Effector memory CD4-positive, alpha-beta T cell (primary cell): ENCODE measurements at regions not wholly inside any gene's neighbourhood (a gene's known extent, or its start where the extent isn't known, plus 50 kb on each side); places are given as distances from the start of the nearest gene placed in this dataset.

ENCODE experiments used
- DNase-seq, 3 donors: peaks; one replicate each; pipeline ENCODE4 v3.0.0-alpha.2; 2020
- H3K27ac ChIP-seq: 2 replicates; pipeline ENCODE4 v1.7.0; 2013; ENCODE audit warnings: mild to moderate bottlenecking, low read length, moderate library complexity; ENCODE audit not compliant: insufficient read depth, poor library complexity, severe bottlenecking
- H3K27me3 ChIP-seq: replicated peaks from 2 replicates; pipeline ENCODE4 v1.7.0; 2013; ENCODE audit warnings: mild to moderate bottlenecking, low read length; ENCODE audit not compliant: insufficient read depth, control insufficient read depth, poor library complexity, severe bottlenecking
- H3K36me3 ChIP-seq: 2 replicates; pipeline ENCODE4 v1.7.0; 2013; ENCODE audit warnings: mild to moderate bottlenecking, low read length, moderate library complexity; ENCODE audit not compliant: control insufficient read depth, insufficient read depth
- H3K4me1 ChIP-seq: 2 replicates; pipeline ENCODE4 v1.7.0; 2013; ENCODE audit warnings: low read length, mild to moderate bottlenecking; ENCODE audit not compliant: control insufficient read depth, insufficient read depth, poor library complexity, severe bottlenecking
- H3K4me3 ChIP-seq: 2 replicates; pipeline ENCODE4 v1.7.0; 2013; ENCODE audit warnings: low read length, low read depth, mild to moderate bottlenecking; ENCODE audit not compliant: insufficient read depth, poor library complexity, severe bottlenecking
- H3K9me3 ChIP-seq: 2 replicates; pipeline ENCODE4 v1.7.0; 2013; ENCODE audit warnings: mild to moderate bottlenecking, low read length, moderate library complexity; ENCODE audit not compliant: control insufficient read depth

DNA sequence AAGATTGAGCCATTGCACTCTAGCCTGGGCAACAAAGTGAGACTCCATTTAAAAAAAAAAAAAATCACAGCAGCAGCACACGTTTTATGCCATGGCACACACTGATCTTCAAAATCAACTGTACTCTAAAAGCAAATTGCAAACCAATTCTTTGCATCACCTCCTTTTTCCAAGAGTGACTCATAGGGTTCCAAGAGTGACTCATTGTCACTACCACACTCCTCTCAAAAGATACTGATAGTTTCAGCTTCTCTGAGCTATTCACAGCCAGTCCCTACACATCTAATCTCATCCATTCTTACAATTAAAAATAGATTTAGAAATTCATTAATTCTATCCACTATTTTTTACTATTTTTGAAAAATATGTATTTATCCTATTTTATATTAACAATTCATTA, 1494.9 kb upstream of the AGA start:
- Histone ChIP-seq H3K9me3 (no peaks in the 10 kb centered on the region), H3K4me3 (no peak overlapping the region), H3K27me3 (no peaks in the 10 kb centered on the region), H3K27ac (no peak overlapping the region), H3K36me3 (no peaks in the 10 kb centered on the region), H3K4me1 (no peaks in the 10 kb centered on the region)
- DNase-seq, result no peak

DNA sequence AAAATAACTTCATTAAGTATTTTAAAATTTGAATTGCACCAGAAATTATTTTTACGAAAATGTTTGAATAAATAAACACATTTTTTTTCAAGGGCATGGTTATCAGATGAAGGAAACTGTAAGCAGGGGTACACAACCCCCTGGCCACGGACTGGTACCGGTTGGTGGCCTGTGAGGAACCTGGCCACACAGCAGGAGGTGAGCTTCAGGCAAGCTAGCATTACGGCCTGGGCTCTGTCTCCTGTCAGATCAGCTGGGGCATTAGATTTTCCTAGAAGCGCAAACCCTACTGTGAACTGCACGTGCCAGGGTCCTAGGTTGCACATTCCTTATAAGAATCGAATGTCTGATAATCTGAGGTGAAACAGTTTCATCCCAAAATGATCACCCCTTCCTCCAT, 1499.7 kb upstream of the AGA start:
- Histone ChIP-seq H3K27me3 (no peaks in the 10 kb centered on the region), H3K27ac (no peak overlapping the region), H3K9me3 (no peaks in the 10 kb centered on the region), H3K4me1 (no peaks in the 10 kb centered on the region), H3K36me3 (no peaks in the 10 kb centered on the region), H3K4me3 (no peak overlapping the region)
- no peak for DNase-seq

GRCh38 chr4:178953447-178954120, 1511.3 kb upstream of the AGA start:
- H3K27ac ChIP-seq, result no peak overlapping the region
- DNase-seq, result no peak
- H3K4me3 ChIP-seq, result no peak overlapping the region
- peaks cover 4% of the 10 kb centered on the region for H3K9me3 ChIP-seq
- H3K36me3 ChIP-seq, result no peaks in the 10 kb centered on the region
- no peaks in the 10 kb centered on the region for H3K4me1 ChIP-seq
- H3K27me3 ChIP-seq, result no peaks in the 10 kb centered on the region

DNA sequence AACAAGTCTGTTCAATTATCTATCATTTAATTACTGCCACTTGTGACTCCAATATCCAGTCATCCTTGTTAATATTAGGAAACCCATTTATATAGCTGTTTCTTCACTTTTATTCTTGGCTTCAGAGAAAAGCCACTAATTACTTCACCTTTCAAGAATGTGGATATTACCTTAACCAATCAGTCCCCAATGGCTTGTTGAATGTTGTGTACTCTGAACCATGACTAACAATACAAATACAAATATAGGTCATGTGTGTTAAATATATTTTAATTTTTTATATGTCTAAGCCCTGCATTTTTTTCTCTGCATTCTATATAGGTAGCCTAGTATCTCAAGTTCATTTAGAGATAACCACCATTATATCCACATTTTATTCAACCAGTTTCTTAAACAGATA, 1513.4 kb upstream of the AGA start:
- no peaks in the 10 kb centered on the region for H3K27me3 ChIP-seq
- no peak for DNase-seq
- H3K9me3 ChIP-seq, result peaks cover 4% of the 10 kb centered on the region
- H3K27ac ChIP-seq, result no peak overlapping the region
- no peaks in the 10 kb centered on the region for H3K36me3 ChIP-seq
- no peak overlapping the region for H3K4me3 ChIP-seq
- no peaks in the 10 kb centered on the region for H3K4me1 ChIP-seq

DNA sequence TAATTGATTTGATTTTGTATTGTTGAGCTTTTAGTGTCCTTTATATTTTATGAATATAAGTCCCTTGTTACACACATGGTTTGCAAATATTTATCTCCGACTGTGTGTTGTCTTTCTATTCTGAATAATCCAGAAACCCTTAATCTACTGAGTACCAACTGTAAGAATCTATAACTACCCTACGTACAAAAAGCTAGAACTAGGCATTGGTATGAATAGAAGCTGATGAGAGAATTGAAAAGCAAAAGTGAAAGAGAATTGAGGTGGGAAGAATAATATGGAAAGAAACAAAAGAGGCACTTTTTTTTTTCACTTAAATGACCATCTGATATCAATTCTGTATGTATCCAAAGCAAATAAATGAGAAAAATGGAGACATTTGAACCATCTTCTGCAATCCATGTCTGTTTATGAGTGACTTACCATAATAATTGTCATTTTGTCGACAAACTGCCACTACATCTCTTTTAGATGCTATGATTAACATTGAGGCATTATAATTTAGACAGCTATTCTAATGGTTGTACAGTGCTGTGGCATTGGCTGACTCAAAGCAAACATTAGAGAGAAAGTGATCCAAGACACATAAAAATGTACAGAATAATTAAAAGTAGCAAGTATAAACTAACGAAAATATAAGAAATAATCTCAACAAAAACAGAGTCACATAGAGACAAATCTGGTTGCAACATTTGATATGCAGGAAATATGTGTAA, 1516.6 kb upstream of the AGA start:
- Histone ChIP-seq H3K27ac (no peak overlapping the region), H3K36me3 (no peaks in the 10 kb centered on the region), H3K4me3 (no peak overlapping the region), H3K27me3 (no peaks in the 10 kb centered on the region), H3K9me3 (peaks cover 4% of the 10 kb centered on the region), H3K4me1 (no peaks in the 10 kb centered on the region)
- no peak for DNase-seq

GRCh38 chr4:178963446-178964045, 1521.3 kb upstream of the AGA start:
- no peaks in the 10 kb centered on the region for H3K4me1 ChIP-seq
- DNase-seq, result no peak
- H3K36me3 ChIP-seq, result no peaks in the 10 kb centered on the region
- no peak overlapping the region for H3K27ac ChIP-seq
- H3K9me3 ChIP-seq, result no peaks in the 10 kb centered on the region
- H3K27me3 ChIP-seq, result no peaks in the 10 kb centered on the region
- H3K4me3 ChIP-seq, result no peak overlapping the region

DNA sequence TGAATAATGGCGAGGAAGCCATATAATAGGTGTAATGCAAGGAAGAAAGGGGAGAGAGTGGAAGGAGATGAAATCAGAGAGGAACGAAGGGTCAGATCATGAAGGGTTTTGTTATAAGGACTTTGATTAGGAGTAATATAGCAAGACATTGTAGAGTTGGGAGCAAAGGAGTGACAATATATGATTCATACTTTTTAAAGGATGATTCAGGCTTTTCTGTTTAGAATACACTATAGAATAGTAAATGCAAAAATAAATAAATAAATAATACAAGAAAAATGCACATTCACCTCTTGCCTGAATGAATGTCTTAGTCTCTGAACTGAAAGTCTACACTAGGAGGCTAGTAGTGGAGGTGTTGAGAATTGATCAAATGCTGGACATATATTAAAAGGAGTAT, 1524.4 kb upstream of the AGA start:
- no peaks in the 10 kb centered on the region for H3K27me3 ChIP-seq
- no peak overlapping the region for H3K27ac ChIP-seq
- H3K36me3 ChIP-seq, result no peaks in the 10 kb centered on the region
- H3K4me3 ChIP-seq, result no peak overlapping the region
- no peaks in the 10 kb centered on the region for H3K4me1 ChIP-seq
- H3K9me3 ChIP-seq, result no peaks in the 10 kb centered on the region
- no peak for DNase-seq

DNA sequence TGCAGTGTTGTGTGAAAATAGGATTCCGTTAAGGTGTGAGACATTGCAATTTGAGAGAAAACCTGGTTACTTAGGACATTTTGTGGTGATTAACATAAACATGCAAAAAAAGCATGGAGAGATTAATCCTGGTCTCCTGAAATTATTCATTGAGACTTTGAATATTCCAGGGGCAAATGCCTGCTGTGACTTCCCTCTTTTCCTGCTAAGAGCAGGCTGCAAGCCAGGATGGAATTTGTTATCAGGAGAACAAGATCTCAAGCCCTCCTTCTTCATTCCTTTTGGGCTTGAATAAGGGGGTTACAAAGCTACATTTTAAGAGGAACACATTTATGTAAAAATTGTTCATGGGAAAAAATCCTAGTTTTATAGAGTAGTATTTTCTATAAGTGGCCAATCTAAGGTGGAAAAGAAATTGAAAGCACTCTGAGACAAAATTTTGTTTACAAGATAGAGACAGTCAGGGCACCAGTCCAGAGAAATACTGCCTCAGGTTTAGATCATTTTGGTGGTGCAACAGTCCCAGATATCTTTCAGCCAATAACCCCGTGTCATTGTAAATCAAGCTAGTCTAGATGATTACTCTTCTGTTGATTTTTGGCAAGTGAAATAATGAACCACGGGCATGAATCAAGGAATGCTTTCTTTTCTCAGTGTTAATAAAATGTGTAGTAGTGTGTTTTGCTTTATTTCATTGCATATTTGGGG, 1528.3 kb upstream of the AGA start:
- Histone ChIP-seq H3K36me3 (no peaks in the 10 kb centered on the region), H3K4me3 (no peak overlapping the region), H3K27me3 (no peaks in the 10 kb centered on the region), H3K27ac (no peak overlapping the region), H3K4me1 (no peaks in the 10 kb centered on the region), H3K9me3 (no peaks in the 10 kb centered on the region)
- DNase-seq, result no peak

DNA sequence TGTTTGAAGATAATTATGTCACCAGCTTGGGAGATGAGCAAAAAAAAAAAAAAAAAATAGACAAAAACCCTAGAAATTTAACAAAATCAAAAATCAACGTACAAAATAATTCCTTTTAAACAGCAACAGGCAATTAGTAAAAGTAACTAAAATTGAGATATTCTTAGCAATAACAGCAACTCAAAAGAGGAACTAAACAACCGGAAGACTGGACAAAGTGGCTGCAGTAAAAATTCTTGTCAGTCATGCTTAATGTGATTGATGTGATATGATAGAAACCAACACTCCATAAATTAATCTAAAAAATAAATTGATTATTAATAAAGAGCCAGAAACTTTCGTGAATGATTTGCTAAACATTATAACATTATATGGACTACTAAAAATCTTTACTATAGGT, 1534.6 kb upstream of the AGA start:
- no peaks in the 10 kb centered on the region for H3K36me3 ChIP-seq
- no peak overlapping the region for H3K4me3 ChIP-seq
- H3K27me3 ChIP-seq, result no peaks in the 10 kb centered on the region
- no peaks in the 10 kb centered on the region for H3K4me1 ChIP-seq
- H3K9me3 ChIP-seq, result no peaks in the 10 kb centered on the region
- no peak for DNase-seq
- H3K27ac ChIP-seq, result no peak overlapping the region

GRCh38 chr4:178993306-178993705, 1551.1 kb upstream of the AGA start:
- H3K9me3 ChIP-seq, result no peaks in the 10 kb centered on the region
- no peaks in the 10 kb centered on the region for H3K36me3 ChIP-seq
- no peak overlapping the region for H3K4me3 ChIP-seq
- DNase-seq, result no peak
- no peaks in the 10 kb centered on the region for H3K27me3 ChIP-seq
- H3K27ac ChIP-seq, result no peak overlapping the region
- no peaks in the 10 kb centered on the region for H3K4me1 ChIP-seq
